ENCODE measurements at regions not wholly inside any gene's neighbourhood (a gene's known extent, or its start where the extent isn't known, plus 50 kb on each side); places are given as distances from the start of the nearest gene placed in this dataset.

GRCh38 chr13:104086759-104087158 lies 1020.5 kb upstream of the SLC10A2 start:
- no peak for DNase-seq (ENCODE audit: low read depth in 2 of 2)

GRCh38 chr13:104086210-104086609 lies 1020.0 kb upstream of the SLC10A2 start:
- no peak for DNase-seq (ENCODE audit: low read depth in 2 of 2)

- no peak for DNase-seq (ENCODE audit: low read depth in 2 of 2)
Measured at GRCh38 chr13:104085611-104086010, 1019.4 kb upstream of the SLC10A2 start.

DNA sequence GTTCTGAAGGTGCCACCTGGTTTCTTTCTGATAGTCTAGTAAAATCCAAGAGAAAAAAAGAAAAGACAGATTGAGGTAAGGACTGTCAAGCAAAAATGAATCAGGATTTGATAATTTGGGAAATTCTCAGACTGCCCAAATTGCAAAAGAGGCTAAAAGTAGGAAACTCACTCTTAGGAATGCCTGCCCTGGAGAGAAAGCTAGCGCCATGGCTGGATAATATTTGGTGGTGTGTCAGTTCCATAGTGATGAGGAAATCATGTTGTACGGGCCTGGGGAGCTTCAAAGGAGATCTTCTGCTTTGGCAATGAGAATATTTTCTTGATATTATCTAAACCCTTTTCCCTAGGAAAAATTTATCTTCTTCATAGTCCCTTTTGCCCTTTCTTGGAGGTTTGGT lies 1008.1 kb upstream of the SLC10A2 start:
- DNase-seq (ENCODE audit: low read depth in 2 of 2) = no peak

GRCh38 chr13:104071806-104072205 lies 1005.6 kb upstream of the SLC10A2 start:
- DNase-seq (ENCODE audit: low read depth in 2 of 2) = no peak

- no peak for DNase-seq (ENCODE audit: low read depth in 2 of 2)
Measured at GRCh38 chr13:104065328-104065727, 999.1 kb upstream of the SLC10A2 start.

GRCh38 chr13:104057861-104058260 lies 991.6 kb upstream of the SLC10A2 start:
- no peak for DNase-seq (ENCODE audit: low read depth in 2 of 2)

DNA sequence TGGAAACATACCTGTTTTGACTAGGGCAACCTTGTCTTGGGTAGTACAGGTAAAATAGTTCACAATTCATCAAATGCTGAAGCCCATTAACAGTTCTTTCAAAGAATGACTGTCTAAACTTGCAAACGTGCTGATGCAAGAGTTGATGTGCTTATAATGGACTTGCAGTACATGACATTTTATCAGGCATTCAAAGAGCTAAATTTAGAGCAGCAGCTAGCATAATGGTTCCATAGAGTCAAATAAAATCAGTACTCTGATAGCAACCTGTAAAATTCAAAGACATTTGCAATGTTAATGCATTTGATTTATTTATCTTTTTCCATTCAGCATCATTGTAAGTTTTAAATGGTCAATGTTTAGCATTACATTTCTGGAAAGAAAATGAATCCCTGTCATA lies 979.7 kb upstream of the SLC10A2 start:
- DNase-seq (ENCODE audit: low read depth in 2 of 2) = no peak

- no peak for DNase-seq (ENCODE audit: low read depth in 2 of 2)
Measured at GRCh38 chr13:104043184-104043583, 977.0 kb upstream of the SLC10A2 start.

DNA sequence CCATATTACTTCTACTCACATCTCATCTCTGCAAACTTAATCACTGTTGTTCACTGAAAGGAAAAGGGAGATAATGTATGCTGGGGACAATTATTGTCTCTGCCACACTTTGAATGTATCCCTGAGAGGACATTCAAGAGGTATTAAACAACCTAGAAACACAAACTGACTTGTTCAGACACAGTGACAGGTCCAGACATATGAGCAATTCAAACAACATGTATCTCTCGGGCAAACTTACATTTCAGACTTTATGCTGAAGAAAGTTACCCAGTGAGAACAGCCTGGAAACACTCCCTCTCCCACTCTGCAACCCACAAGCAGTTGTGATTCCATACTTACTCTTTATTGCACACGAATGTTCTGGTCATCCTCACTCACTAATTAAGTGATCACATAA lies 968.7 kb upstream of the SLC10A2 start:
- no peak for DNase-seq (ENCODE audit: low read depth in 2 of 2)

GRCh38 chr13:104025303-104025702 lies 959.1 kb upstream of the SLC10A2 start:
- no peak for DNase-seq (ENCODE audit: low read depth in 2 of 2)

DNA sequence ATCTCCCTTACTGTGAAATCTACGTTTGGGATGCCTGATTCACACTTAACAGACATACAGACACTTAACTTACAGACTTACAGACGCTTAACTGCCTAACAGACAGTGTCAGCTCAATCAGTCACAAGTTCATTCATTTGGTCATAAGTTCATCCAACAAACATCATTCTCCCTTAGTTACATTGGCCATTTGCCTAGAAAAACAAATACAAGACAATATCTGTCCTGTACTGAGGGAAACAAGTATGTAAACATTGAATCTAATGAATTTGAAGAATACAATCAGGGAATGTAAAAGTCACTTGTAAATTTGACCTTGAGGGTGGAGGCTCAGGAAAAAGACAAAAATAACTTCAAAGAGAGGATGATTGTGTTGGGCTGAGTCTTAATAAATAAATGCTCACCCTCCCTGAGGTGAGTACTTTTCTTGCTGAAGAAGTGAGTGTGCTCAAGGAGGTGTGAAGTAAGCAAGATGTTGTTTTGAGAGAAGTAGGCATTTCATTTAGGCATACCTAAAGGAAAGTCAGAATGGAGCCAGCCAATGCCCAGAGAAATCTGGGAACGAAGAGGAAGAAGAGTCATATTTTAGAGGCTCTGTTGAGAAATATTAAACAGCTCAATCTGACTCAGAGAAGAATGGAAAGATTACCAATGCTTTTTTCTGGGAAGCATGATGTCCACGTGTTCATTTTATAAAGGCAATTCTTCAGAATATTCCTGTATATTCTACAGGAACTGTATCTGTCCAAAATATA lies 958.4 kb upstream of the SLC10A2 start:
- no peak for DNase-seq (ENCODE audit: low read depth in 2 of 2)

GRCh38 chr13:104021806-104022397 lies 955.7 kb upstream of the SLC10A2 start:
- DNase-seq (ENCODE audit: low read depth in 2 of 2) = no peak

- no peak for DNase-seq (ENCODE audit: low read depth in 2 of 2)
Measured at GRCh38 chr13:104017317-104017716, 951.1 kb upstream of the SLC10A2 start.

- no peak for DNase-seq (ENCODE audit: low read depth in 2 of 2)
Measured at GRCh38 chr13:104015646-104016396, 949.6 kb upstream of the SLC10A2 start.

DNA sequence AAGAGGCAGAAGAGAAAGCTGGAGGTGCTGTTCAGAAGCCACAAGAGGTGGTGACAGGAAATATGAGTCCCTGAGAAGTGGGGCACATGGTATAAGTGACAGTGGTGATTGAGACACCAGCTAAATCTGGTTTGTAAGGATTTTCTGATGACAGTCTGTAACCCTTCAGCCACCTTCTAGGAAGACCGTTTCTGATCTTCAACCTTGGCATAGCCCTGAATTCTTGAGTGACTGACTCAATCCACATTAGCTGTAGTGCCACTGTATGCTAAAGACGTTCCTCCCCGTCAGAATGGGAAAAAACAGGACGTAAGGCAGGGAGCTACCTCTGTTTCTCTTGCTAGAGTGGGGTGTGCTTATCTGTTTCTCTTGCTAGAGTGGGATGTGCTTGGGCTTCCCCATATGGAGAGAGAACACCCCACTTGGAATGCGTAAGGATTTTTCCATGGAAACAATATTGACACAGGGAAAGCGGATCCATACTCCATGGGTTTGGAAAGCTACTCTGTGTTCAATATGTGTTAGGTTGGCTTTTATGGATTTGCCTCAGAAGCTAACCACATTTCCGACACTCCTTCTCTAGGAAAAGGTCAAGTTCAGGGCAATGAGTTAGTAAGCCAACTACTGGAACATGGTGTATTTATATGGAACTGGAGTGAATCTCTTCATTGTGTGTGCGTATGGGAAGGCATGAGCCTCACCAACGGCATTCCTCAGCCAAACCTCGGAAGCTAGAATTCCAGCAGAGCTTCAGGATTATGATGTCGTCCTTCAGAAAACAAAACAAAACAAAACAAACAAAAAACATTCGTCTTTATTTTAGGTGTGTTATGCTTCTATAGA lies 948.8 kb upstream of the SLC10A2 start:
- no peak for DNase-seq (ENCODE audit: low read depth in 2 of 2)

- DNase-seq (ENCODE audit: low read depth in 2 of 2) = no peak
Measured at GRCh38 chr13:104011505-104012241, 945.5 kb upstream of the SLC10A2 start.

DNA sequence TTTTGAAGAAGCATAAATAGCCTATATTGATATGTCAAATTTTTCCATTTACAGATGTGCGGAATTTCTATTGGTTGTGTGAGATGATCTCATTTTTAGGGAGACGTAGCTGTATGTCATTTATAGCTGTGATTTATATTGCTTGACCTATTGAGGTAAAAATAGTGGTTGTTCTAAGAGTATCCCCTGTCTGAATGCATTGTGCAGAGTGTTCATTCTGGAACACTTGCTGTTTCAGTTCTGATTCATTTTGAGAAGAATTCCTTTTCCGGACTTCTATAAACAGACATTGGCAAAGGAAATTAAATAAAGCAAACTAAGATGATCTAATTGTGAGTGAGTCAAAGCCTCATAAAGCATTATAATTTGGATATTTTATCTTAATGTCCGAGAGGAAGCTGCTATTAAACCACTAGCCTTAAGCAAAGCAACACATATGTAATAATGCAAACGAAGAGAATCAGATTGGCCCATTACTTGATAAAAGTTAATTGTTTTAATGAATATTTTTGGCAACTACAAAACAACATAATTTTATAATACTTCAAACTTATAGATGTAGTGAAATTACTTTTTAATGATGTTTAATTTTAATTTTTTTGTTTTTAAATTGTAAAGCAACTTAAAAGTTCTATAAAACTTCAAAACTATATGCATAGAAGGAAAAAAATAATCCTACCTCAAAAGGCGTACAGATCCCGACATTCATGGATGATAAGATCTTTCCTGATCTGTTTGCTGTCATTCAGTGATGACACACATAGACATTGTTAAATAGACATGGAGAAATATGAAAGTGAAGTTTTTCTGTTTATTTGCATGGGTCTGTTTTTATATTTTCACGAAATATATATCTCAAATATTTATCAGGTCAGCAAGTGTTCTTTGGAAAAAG lies 942.6 kb upstream of the SLC10A2 start:
- no peak for DNase-seq (ENCODE audit: low read depth in 2 of 2)

DNA sequence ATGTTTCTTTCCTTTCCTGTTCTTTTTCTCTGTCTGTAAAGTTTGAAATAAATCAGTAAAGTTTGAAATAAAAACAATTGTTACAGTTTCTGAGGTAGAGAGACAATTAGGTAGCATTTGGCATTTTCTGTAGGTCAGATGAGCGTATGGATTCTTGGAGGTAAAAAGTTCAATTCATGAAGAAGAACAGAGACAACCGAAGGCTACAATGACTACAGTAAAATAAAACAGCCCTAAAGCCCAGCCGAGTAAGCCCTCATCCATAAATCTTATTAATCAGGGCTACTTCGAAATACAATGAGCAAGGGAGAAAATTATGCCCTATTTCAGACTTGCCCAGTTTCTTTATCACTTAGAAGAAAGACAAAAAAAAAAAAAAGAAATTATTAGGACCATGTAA lies 941.9 kb upstream of the SLC10A2 start:
- DNase-seq (ENCODE audit: low read depth in 2 of 2) = no peak

DNA sequence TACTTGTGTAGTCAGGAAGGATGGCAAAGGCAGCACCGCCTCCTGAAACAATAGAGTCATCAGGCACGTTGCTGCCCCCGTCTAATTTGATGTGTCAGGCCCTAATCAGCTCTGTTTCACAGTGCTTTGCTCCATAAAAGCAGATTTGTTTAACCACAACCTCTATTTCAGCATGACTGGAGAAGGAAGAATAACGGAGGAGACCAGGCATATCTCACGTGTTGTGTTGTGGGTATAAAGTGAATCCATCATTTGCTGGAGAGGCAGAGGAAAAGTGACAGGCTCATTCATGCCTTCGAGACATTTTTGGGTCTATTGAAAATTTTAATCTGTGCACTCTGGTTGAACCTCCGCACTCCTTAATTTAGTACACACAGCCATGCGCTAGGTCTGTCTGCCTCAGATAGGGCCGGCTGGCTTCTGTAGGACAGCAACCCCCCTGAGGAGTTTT lies 940.4 kb upstream of the SLC10A2 start:
- DNase-seq (ENCODE audit: low read depth in 2 of 2) = no peak
